Smooth muscle cell (in vitro differentiated cells): ENCODE measurements at regions not wholly inside any gene's neighbourhood (a gene's known extent, or its start where the extent isn't known, plus 50 kb on each side); places are given as distances from the start of the nearest gene placed in this dataset.

Source experiments
- DNase-seq: peaks from one replicate; lab custom pipeline; 2025; ENCODE audit not compliant: unreplicated experiment; lab: John Stamatoyannopoulos, UW
- H2AFZ ChIP-seq: fragments of 200-600 bp; sonication (generic); 2 replicates; pipeline ENCODE4 v1.6.0; 2016; ENCODE audit warnings: antibody characterized with exemption, low read depth, mild to moderate bottlenecking
- H3F3A ChIP-seq: fragments of 200-600 bp; sonication (generic); 2 replicates; pipeline ENCODE4 v1.6.0; 2017; ENCODE audit warnings: antibody characterized with exemption, low read depth
- H3K27ac ChIP-seq: fragments of 200-600 bp; sonication (generic); 2 replicates; pipeline ENCODE4 v1.5.1; 2016; ENCODE audit warnings: low read depth, mild to moderate bottlenecking
- H3K27me3 ChIP-seq: fragments of 200-600 bp; sonication (generic); 2 replicates; pipeline ENCODE4 v1.6.1; 2016; ENCODE audit warnings: low read depth, mild to moderate bottlenecking
- H3K36me3 ChIP-seq: fragments of 200-600 bp; sonication (generic); 2 replicates; pipeline ENCODE4 v1.5.1; 2016; ENCODE audit warnings: low read depth
- H3K4me1 ChIP-seq: fragments of 200-600 bp; sonication (generic); 2 replicates; pipeline ENCODE4 v1.5.1; 2016; ENCODE audit warnings: low read depth
- H3K4me2 ChIP-seq: fragments of 200-600 bp; sonication (generic); 2 replicates; pipeline ENCODE4 v1.6.0; 2016; ENCODE audit warnings: mild to moderate bottlenecking
- H3K4me3 ChIP-seq: fragments of 200-600 bp; sonication (generic); 2 replicates; pipeline ENCODE4 v1.5.1; 2016; ENCODE audit warnings: mild to moderate bottlenecking
- H3K79me2 ChIP-seq: fragments of 200-600 bp; sonication (generic); 2 replicates; pipeline ENCODE4 v1.6.0; 2016; ENCODE audit warnings: low read depth, mild to moderate bottlenecking
- H3K9ac ChIP-seq: fragments of 200-600 bp; sonication (generic); 2 replicates; pipeline ENCODE4 v1.6.0; 2016; ENCODE audit warnings: low read depth
- H3K9me3 ChIP-seq: fragments of 200-600 bp; sonication (generic); replicated peaks from 2 replicates; pipeline ENCODE4 v1.5.1; 2016; ENCODE audit warnings: low read depth
- H4K20me1 ChIP-seq: fragments of 200-600 bp; sonication (generic); 2 replicates; pipeline ENCODE4 v1.6.0; 2016; ENCODE audit warnings: low read depth
- WGBS: methylation state at CpG from one replicate; pipeline ENCODE4 v1.1.7; 2016; ENCODE audit warnings: low lambda C conversion rate; 5-methylcytosine and 5-hydroxymethylcytosine counted together
- TF ChIP-seq, protein P1 (sequence below): fragments of 200-600 bp; sonication (generic); IDR thresholded peaks from 2 replicates; pipeline ENCODE4 v1.5.1; 2017; ENCODE audit warnings: borderline replicate concordance, mild to moderate bottlenecking, antibody characterized with exemption; ENCODE audit not compliant: insufficient read depth, poor library complexity, severe bottlenecking

DNA sequence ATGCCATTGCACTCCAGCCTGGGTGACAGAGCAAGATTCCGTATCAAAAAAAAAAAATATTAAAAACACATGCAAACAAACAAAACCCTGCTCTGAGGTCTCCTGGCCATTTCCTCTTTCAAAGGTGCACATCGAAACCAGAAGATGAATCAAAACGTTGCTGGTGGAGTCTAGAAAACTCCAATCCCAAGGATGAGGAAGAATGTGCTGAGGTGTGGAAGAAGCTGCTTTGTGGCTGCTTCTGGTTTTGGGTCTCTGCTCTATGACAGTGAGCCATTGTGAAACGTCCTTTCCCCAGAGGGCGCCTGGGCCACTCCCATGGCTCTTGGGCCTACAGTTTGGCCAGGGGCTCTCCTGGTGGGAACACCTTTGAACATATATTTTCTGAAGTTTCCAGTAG lies 112.6 kb downstream of the IRF8 start:
- H3F3A ChIP-seq, result no peaks in the 10 kb centered on the region
- no peak overlapping the region for H3K4me2 ChIP-seq
- H3K27me3 ChIP-seq, result peaks cover 40% of the 10 kb centered on the region
- TF ChIP-seq, protein P1, sequence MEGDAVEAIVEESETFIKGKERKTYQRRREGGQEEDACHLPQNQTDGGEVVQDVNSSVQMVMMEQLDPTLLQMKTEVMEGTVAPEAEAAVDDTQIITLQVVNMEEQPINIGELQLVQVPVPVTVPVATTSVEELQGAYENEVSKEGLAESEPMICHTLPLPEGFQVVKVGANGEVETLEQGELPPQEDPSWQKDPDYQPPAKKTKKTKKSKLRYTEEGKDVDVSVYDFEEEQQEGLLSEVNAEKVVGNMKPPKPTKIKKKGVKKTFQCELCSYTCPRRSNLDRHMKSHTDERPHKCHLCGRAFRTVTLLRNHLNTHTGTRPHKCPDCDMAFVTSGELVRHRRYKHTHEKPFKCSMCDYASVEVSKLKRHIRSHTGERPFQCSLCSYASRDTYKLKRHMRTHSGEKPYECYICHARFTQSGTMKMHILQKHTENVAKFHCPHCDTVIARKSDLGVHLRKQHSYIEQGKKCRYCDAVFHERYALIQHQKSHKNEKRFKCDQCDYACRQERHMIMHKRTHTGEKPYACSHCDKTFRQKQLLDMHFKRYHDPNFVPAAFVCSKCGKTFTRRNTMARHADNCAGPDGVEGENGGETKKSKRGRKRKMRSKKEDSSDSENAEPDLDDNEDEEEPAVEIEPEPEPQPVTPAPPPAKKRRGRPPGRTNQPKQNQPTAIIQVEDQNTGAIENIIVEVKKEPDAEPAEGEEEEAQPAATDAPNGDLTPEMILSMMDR, result no peak
- H3K36me3 ChIP-seq, result no peaks in the 10 kb centered on the region
- WGBS, result 85% methylated on average over 5 of the region's 5 CpGs
- no peaks in the 10 kb centered on the region for H3K9me3 ChIP-seq
- H3K9ac ChIP-seq, result no peak overlapping the region
- H3K4me1 ChIP-seq, result no peaks in the 10 kb centered on the region
- DNase-seq, result no peak
- H3K27ac ChIP-seq, result no peak overlapping the region
- no peaks in the 10 kb centered on the region for H4K20me1 ChIP-seq
- H3K4me3 ChIP-seq, result no peak overlapping the region
- H3K79me2 ChIP-seq, result no peaks in the 10 kb centered on the region
- no peak overlapping the region for H2AFZ ChIP-seq

DNA sequence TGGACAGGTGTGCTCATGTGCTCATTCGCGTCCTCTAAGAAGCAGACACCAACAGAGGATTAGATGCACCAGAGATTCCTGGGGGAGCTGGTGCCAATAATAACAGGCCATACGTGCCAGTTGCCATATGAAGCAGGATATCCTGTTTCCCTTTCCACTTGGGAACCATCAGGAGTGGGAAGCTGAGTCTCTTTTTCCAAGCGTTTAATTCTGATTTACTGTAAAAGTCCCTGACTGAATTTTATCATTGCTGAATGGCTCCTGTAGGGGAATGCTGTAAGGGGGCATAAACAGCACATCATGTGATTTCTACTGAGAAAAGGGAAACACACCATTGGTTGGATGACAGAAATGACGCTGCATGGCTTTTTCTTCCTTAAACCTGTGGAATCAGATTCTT lies 113.3 kb downstream of the IRF8 start:
- TF ChIP-seq, protein P1, result no peak
- WGBS, result 89% methylated on average over 5 of the region's 5 CpGs
- H3K4me3 ChIP-seq, result no peak overlapping the region

DNA sequence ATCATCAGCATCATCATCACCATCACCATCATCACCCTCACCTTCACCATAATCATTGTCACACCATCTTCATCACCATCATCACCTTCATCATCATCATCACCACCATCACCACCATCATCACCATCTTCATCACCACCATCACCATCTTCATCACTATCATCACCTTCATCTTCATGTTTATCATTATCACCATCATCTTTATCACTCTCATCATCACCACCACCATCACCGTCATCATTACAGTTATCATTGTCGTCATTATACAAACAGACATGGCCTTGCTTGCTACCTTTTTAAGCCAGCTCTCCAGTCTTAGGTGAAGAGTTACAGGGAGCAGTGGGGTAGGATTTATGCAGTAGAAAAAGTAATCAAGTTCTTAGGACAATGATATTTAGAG lies 114.9 kb downstream of the IRF8 start:
- no peak overlapping the region for H2AFZ ChIP-seq
- H3K4me3 ChIP-seq, result no peak overlapping the region
- TF ChIP-seq, protein P1, result no peak
- no peaks in the 10 kb centered on the region for H3K79me2 ChIP-seq
- no peaks in the 10 kb centered on the region for H3F3A ChIP-seq
- 98% methylated on average over 2 of the region's 2 CpGs for WGBS
- H3K4me1 ChIP-seq, result no peaks in the 10 kb centered on the region
- H3K4me2 ChIP-seq, result no peak overlapping the region
- no peaks in the 10 kb centered on the region for H3K36me3 ChIP-seq
- no peaks in the 10 kb centered on the region for H3K9me3 ChIP-seq
- DNase-seq, result no peak
- no peaks in the 10 kb centered on the region for H4K20me1 ChIP-seq
- H3K27ac ChIP-seq, result no peak overlapping the region
- peaks cover 23% of the 10 kb centered on the region for H3K27me3 ChIP-seq
- no peak overlapping the region for H3K9ac ChIP-seq

More for the DNA sequence above, 113.3 kb downstream of the IRF8 start:
- no peaks in the 10 kb centered on the region for H3K4me1 ChIP-seq
- H3K27me3 ChIP-seq, result peaks cover 33% of the 10 kb centered on the region
- H3F3A ChIP-seq, result no peaks in the 10 kb centered on the region
- no peaks in the 10 kb centered on the region for H3K36me3 ChIP-seq
- no peaks in the 10 kb centered on the region for H3K79me2 ChIP-seq
- H3K9me3 ChIP-seq, result no peaks in the 10 kb centered on the region
- no peak overlapping the region for H2AFZ ChIP-seq
- H3K9ac ChIP-seq, result no peak overlapping the region
- H4K20me1 ChIP-seq, result no peaks in the 10 kb centered on the region
- no peak for DNase-seq
- H3K4me2 ChIP-seq, result no peak overlapping the region
- no peak overlapping the region for H3K27ac ChIP-seq

DNA sequence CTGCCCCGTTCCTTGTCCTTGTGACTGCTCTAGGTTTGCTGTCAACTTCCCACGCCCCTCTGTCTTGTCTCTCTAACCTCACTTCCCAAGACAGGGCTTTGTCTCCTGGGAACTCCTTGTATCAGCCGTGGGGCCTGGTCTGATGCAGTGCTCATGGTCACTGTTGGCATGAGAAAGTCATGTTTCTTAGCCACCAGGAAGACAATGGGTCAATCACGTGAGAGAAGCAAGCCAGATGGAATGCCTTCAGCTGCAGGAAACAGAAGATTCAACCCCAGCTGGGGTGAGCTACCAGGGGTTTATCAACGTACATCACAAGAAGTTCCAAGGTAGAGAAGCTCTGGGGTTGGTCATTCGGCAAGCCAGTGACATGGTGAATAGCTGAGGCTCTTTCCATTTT lies 116.6 kb downstream of the IRF8 start:
- Histone ChIP-seq H3K36me3 (no peaks in the 10 kb centered on the region), H3K4me1 (no peaks in the 10 kb centered on the region), H3K4me3 (no peak overlapping the region), H3K4me2 (no peak overlapping the region), H3K27ac (no peak overlapping the region), H3K9me3 (no peaks in the 10 kb centered on the region), H3K27me3 (peaks cover 14% of the 10 kb centered on the region), H3K9ac (no peak overlapping the region), H3K79me2 (no peaks in the 10 kb centered on the region), H3F3A (no peaks in the 10 kb centered on the region), H2AFZ (no peak overlapping the region), H4K20me1 (no peaks in the 10 kb centered on the region)
- DNase-seq, result no peak
- TF ChIP-seq, protein P1, result no peak
- 86% methylated on average over 6 of the region's 6 CpGs for WGBS
